ENCODE measurements at regions not wholly inside any gene's neighbourhood (a gene's known extent, or its start where the extent isn't known, plus 50 kb on each side); places are given as distances from the start of the nearest gene placed in this dataset.

DNA sequence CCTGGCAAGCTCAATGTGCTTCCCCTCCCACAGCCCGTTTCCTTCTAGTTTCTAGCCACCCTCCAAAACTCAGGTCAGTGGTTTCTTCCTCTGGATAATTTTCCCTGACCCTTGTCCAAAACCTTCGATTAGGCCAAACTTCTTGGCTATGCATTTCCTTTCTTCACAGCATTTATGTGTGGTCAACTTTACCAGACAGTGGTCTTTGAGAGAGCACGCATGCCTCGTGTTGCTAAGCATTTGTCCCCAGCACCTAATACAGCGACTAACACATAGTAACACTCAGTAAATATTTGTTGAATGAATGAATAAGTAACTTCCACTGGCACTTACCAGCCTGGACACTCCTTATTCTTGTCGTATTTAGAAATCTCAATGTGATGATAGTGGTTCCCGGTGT is 610.7 kb downstream of the PLPP3 start:
- TF ChIP-seq, protein P1, sequence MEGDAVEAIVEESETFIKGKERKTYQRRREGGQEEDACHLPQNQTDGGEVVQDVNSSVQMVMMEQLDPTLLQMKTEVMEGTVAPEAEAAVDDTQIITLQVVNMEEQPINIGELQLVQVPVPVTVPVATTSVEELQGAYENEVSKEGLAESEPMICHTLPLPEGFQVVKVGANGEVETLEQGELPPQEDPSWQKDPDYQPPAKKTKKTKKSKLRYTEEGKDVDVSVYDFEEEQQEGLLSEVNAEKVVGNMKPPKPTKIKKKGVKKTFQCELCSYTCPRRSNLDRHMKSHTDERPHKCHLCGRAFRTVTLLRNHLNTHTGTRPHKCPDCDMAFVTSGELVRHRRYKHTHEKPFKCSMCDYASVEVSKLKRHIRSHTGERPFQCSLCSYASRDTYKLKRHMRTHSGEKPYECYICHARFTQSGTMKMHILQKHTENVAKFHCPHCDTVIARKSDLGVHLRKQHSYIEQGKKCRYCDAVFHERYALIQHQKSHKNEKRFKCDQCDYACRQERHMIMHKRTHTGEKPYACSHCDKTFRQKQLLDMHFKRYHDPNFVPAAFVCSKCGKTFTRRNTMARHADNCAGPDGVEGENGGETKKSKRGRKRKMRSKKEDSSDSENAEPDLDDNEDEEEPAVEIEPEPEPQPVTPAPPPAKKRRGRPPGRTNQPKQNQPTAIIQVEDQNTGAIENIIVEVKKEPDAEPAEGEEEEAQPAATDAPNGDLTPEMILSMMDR (conservative IDR thresholded peaks at IDR 0.05; ENCODE audit: low read length): no peak
- TF ChIP-seq EZH2phosphoT487 (IDR thresholded peaks at IDR 0.05; ENCODE audit: borderline replicate concordance, low read depth, low read length): no peak
